Karpas-422 (cell line): ENCODE measurements at regions not wholly inside any gene's neighbourhood (a gene's known extent, or its start where the extent isn't known, plus 50 kb on each side); places are given as distances from the start of the nearest gene placed in this dataset.

Experiments used
- DNase-seq: peaks from one replicate; pipeline ENCODE4 v3.0.0-alpha.2; 2015
- H2AFZ ChIP-seq: fragments of 200-600 bp; sonication (generic); 2 replicates; pipeline ENCODE4 v1.6.1; 2014; ENCODE audit warnings: antibody characterized with exemption, low read length, mixed read lengths
- H3K27ac ChIP-seq: fragments of 200-600 bp; sonication (generic); 2 replicates; pipeline ENCODE4 v1.5.1; 2014; ENCODE audit warnings: mild to moderate bottlenecking, low read length, moderate library complexity
- H3K27me3 ChIP-seq: fragments of 200-600 bp; sonication (generic); 2 replicates; pipeline ENCODE4 v1.6.1; 2014; ENCODE audit warnings: low read length, mixed read lengths
- H3K36me3 ChIP-seq: fragments of 200-600 bp; sonication (generic); 2 replicates; pipeline ENCODE4 v1.6.1; 2014; ENCODE audit warnings: low read length, mixed read lengths; ENCODE audit not compliant: insufficient read depth
- H3K4me1 ChIP-seq: fragments of 200-600 bp; sonication (generic); 2 replicates; pipeline ENCODE4 v1.6.1; 2014; ENCODE audit warnings: mild to moderate bottlenecking, low read length, mixed read lengths
- H3K4me2 ChIP-seq: fragments of 200-600 bp; sonication (generic); 2 replicates; pipeline ENCODE4 v1.6.1; 2014; ENCODE audit warnings: low read length, low read depth, mild to moderate bottlenecking; ENCODE audit not compliant: poor library complexity, severe bottlenecking
- H3K4me3 ChIP-seq: fragments of 200-600 bp; sonication (generic); 2 replicates; pipeline ENCODE4 v1.5.1; 2014; ENCODE audit warnings: mild to moderate bottlenecking, antibody characterized with exemption, low read length, mixed read lengths
- H3K79me2 ChIP-seq: fragments of 200-600 bp; sonication (generic); 2 replicates; pipeline ENCODE4 v1.6.1; 2014; ENCODE audit warnings: mild to moderate bottlenecking, low read length, mixed read lengths
- H3K9ac ChIP-seq: fragments of 200-600 bp; sonication (generic); 2 replicates; pipeline ENCODE4 v1.6.0; 2014; ENCODE audit warnings: low read length
- H3K9me2 ChIP-seq: fragments of 200-600 bp; sonication (generic), shearing (Covaris generic); replicated peaks from 2 replicates; pipeline ENCODE4 v1.6.0; 2014; ENCODE audit warnings: mild to moderate bottlenecking, low read length, moderate library complexity; ENCODE audit not compliant: insufficient read depth
- H3K9me3 ChIP-seq: fragments of 300-700, 200-600 bp; sonication (generic); 2 replicates; pipeline ENCODE4 v1.6.1; 2014; ENCODE audit warnings: low read length, mixed read lengths
- H4K20me1 ChIP-seq: fragments of 200-600 bp; sonication (generic); 2 replicates; pipeline ENCODE4 v1.6.1; 2014; ENCODE audit warnings: mild to moderate bottlenecking, antibody characterized with exemption, low read length, low read depth; ENCODE audit not compliant: insufficient read depth

DNA sequence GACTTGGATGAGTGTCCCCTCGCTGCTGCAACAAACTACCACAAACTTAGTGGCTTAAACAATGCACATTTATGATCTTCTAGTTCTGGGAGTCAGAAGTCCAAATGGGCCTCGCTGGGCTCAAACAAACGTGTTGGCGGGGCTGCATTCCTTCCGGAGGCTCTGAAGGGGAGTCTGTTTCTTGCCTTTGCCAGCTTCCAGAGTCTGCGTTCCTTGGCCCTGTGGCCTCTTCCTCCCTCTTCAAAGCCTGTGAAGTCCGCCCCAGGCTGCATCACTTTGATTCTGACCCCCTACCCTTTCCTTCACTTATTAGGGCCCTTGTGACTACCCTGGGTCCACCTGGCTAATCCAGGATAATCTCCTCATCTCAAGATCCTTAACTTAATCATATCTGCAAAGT lies 80.3 kb upstream of the NECTIN1 start:
- no peak overlapping the region for H3K9ac ChIP-seq
- DNase-seq, result no peak
- H3K79me2 ChIP-seq, result no peaks in the 10 kb centered on the region
- H3K4me2 ChIP-seq, result no peak overlapping the region
- no peaks in the 10 kb centered on the region for H3K4me1 ChIP-seq
- no peak overlapping the region for H3K4me3 ChIP-seq
- H4K20me1 ChIP-seq, result no peaks in the 10 kb centered on the region
- no peaks in the 10 kb centered on the region for H3K9me3 ChIP-seq
- no peaks in the 10 kb centered on the region for H3K27me3 ChIP-seq
- no peak overlapping the region for H2AFZ ChIP-seq
- H3K9me2 ChIP-seq, result no peaks in the 10 kb centered on the region
- no peak overlapping the region for H3K27ac ChIP-seq
- H3K36me3 ChIP-seq, result no peaks in the 10 kb centered on the region

- Histone ChIP-seq H3K9me2 (no peaks in the 10 kb centered on the region), H3K27me3 (no peaks in the 10 kb centered on the region), H3K4me1 (no peaks in the 10 kb centered on the region), H3K4me3 (no peak overlapping the region), H3K4me2 (no peak overlapping the region), H3K9me3 (no peaks in the 10 kb centered on the region), H4K20me1 (no peaks in the 10 kb centered on the region), H3K27ac (no peak overlapping the region), H3K9ac (no peak overlapping the region), H3K36me3 (no peaks in the 10 kb centered on the region), H3K79me2 (no peaks in the 10 kb centered on the region), H2AFZ (no peak overlapping the region)
- DNase-seq, result no peak
Measured at GRCh38 chr11:119808407-119809185, 79.6 kb upstream of the NECTIN1 start.

GRCh38 chr11:119807841-119808240 lies 78.8 kb upstream of the NECTIN1 start:
- Histone ChIP-seq H4K20me1 (no peaks in the 10 kb centered on the region), H3K79me2 (no peaks in the 10 kb centered on the region), H3K4me3 (no peak overlapping the region), H3K4me1 (no peaks in the 10 kb centered on the region), H2AFZ (no peak overlapping the region), H3K9me3 (no peaks in the 10 kb centered on the region), H3K27ac (no peak overlapping the region), H3K4me2 (no peak overlapping the region), H3K9me2 (no peaks in the 10 kb centered on the region), H3K9ac (no peak overlapping the region), H3K27me3 (no peaks in the 10 kb centered on the region), H3K36me3 (no peaks in the 10 kb centered on the region)
- DNase-seq, result no peak

GRCh38 chr11:119807402-119807801 lies 78.4 kb upstream of the NECTIN1 start:
- no peak overlapping the region for H3K27ac ChIP-seq
- no peak overlapping the region for H2AFZ ChIP-seq
- H3K27me3 ChIP-seq, result no peaks in the 10 kb centered on the region
- no peaks in the 10 kb centered on the region for H3K79me2 ChIP-seq
- H4K20me1 ChIP-seq, result no peaks in the 10 kb centered on the region
- no peak for DNase-seq
- no peak overlapping the region for H3K9ac ChIP-seq
- no peak overlapping the region for H3K4me2 ChIP-seq
- H3K9me3 ChIP-seq, result no peaks in the 10 kb centered on the region
- H3K36me3 ChIP-seq, result no peaks in the 10 kb centered on the region
- H3K9me2 ChIP-seq, result no peaks in the 10 kb centered on the region
- H3K4me1 ChIP-seq, result no peaks in the 10 kb centered on the region
- no peak overlapping the region for H3K4me3 ChIP-seq

GRCh38 chr11:119806064-119806915 lies 77.3 kb upstream of the NECTIN1 start:
- Histone ChIP-seq H3K9ac (no peak overlapping the region), H3K79me2 (no peaks in the 10 kb centered on the region), H3K9me3 (no peaks in the 10 kb centered on the region), H3K4me3 (no peak overlapping the region), H3K4me1 (no peaks in the 10 kb centered on the region), H3K9me2 (no peaks in the 10 kb centered on the region), H2AFZ (no peak overlapping the region), H4K20me1 (no peaks in the 10 kb centered on the region), H3K27me3 (no peaks in the 10 kb centered on the region), H3K4me2 (no peak overlapping the region), H3K27ac (no peak overlapping the region), H3K36me3 (no peaks in the 10 kb centered on the region)
- DNase-seq, result no peak

GRCh38 chr11:119805663-119806062 lies 76.7 kb upstream of the NECTIN1 start:
- Histone ChIP-seq H3K4me3 (no peak overlapping the region), H3K9me2 (no peaks in the 10 kb centered on the region), H3K27me3 (no peaks in the 10 kb centered on the region), H2AFZ (no peak overlapping the region), H3K4me1 (no peaks in the 10 kb centered on the region), H3K79me2 (no peaks in the 10 kb centered on the region), H3K9me3 (no peaks in the 10 kb centered on the region), H3K4me2 (no peak overlapping the region), H3K9ac (no peak overlapping the region), H3K27ac (no peak overlapping the region), H3K36me3 (no peaks in the 10 kb centered on the region), H4K20me1 (no peaks in the 10 kb centered on the region)
- DNase-seq, result no peak

DNA sequence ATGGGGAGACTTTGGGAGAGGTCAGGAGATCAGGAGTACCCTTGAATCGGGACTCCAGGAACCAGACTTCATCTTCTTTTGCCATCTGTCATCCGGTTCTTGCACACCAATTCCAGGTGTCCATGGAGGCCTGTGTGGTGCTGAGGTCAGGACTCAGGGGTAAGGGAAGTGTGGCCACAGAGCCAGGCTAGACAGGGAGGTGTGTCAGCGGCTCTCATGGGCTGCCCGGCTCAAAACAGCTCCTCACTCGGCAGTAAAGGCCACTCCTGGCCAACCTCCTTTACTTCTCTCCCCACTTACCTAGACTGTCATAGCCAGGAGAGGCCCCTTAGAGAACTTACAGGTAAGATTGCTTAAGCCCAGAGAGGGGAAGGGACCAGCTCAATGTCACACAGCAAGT lies 75.7 kb upstream of the NECTIN1 start:
- no peak for DNase-seq
- Histone ChIP-seq H3K4me1 (no peaks in the 10 kb centered on the region), H3K9me3 (no peaks in the 10 kb centered on the region), H3K4me3 (no peak overlapping the region), H4K20me1 (no peaks in the 10 kb centered on the region), H3K27me3 (no peaks in the 10 kb centered on the region), H3K9me2 (no peaks in the 10 kb centered on the region), H3K4me2 (no peak overlapping the region), H3K79me2 (no peaks in the 10 kb centered on the region), H3K27ac (no peak overlapping the region), H3K9ac (no peak overlapping the region), H3K36me3 (no peaks in the 10 kb centered on the region), H2AFZ (no peak overlapping the region)

GRCh38 chr11:119803726-119804294 lies 74.8 kb upstream of the NECTIN1 start:
- H3K9ac ChIP-seq, result no peak overlapping the region
- no peak overlapping the region for H2AFZ ChIP-seq

More at GRCh38 chr11:119803726-119804294, 74.8 kb upstream of the NECTIN1 start:
- H3K79me2 ChIP-seq, result no peaks in the 10 kb centered on the region
- DNase-seq, result no peak
- no peaks in the 10 kb centered on the region for H3K4me1 ChIP-seq
- no peaks in the 10 kb centered on the region for H4K20me1 ChIP-seq
- H3K4me2 ChIP-seq, result no peak overlapping the region
- no peaks in the 10 kb centered on the region for H3K27me3 ChIP-seq
- H3K9me3 ChIP-seq, result no peaks in the 10 kb centered on the region
- H3K36me3 ChIP-seq, result no peaks in the 10 kb centered on the region
- H3K27ac ChIP-seq, result no peak overlapping the region
- no peak overlapping the region for H3K4me3 ChIP-seq
- H3K9me2 ChIP-seq, result no peaks in the 10 kb centered on the region
